GM12878 (cell line): ENCODE measurements at regions not wholly inside any gene's neighbourhood (a gene's known extent, or its start where the extent isn't known, plus 50 kb on each side); places are given as distances from the start of the nearest gene placed in this dataset.

ENCODE experiments used
- CUX1 ChIP-seq: IDR thresholded peaks from 2 replicates; pipeline ENCODE4 v1.6.1; 2012; ENCODE audit warnings: improper control_type of control experiment, low read depth, low read length; ENCODE audit not compliant: insufficient replicate concordance
- GATAD2B ChIP-seq: fragments of 450-650 bp; conservative IDR thresholded peaks from 2 replicates; pipeline ENCODE4 v1.6.1; 2017; ENCODE audit warnings: low read depth, mild to moderate bottlenecking, moderate library complexity
- TF ChIP-seq, protein P1 (sequence below): fragments of 450-650 bp; formaldehyde crosslinking; IDR thresholded peaks from 2 replicates; pipeline ENCODE4 v1.4.0; 2022; ENCODE audit warnings: mild to moderate bottlenecking, moderate library complexity

- TF ChIP-seq CUX1 (no peak), GATAD2B (no peak)
- TF ChIP-seq, protein P1, sequence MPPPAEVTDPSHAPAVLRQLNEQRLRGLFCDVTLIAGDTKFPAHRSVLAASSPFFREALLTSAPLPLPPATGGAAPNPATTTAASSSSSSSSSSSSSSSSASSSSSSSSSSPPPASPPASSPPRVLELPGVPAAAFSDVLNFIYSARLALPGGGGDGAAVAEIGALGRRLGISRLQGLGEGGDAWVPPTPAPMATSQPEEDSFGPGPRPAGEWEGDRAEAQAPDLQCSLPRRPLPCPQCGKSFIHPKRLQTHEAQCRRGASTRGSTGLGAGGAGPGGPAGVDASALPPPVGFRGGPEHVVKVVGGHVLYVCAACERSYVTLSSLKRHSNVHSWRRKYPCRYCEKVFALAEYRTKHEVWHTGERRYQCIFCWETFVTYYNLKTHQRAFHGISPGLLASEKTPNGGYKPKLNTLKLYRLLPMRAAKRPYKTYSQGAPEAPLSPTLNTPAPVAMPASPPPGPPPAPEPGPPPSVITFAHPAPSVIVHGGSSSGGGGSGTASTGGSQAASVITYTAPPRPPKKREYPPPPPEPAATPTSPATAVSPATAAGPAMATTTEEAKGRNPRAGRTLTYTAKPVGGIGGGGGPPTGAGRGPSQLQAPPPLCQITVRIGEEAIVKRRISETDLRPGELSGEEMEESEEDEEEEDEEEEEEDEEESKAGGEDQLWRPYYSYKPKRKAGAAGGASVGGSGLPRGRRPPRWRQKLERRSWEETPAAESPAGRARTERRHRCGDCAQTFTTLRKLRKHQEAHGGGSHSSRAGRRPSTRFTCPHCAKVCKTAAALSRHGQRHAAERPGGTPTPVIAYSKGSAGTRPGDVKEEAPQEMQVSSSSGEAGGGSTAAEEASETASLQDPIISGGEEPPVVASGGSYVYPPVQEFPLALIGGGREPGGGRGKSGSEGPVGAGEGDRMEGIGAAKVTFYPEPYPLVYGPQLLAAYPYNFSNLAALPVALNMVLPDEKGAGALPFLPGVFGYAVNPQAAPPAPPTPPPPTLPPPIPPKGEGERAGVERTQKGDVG (CRISPR knock-in tag), result no peak
- TF ChIP-seq, all 136 proteins: peak for 0
Observed at GRCh38 chr9:26159575-26160392, 481.5 kb upstream of the TUSC1 start (continued).
